AG09309 (cell line): ENCODE measurements at regions not wholly inside any gene's neighbourhood (a gene's known extent, or its start where the extent isn't known, plus 50 kb on each side); places are given as distances from the start of the nearest gene placed in this dataset.

Experiments
- DNase-seq: peaks from one replicate; pipeline ENCODE4 v3.0.0-alpha.2; 2010; ENCODE audit warnings: low read depth
- H3K4me3 ChIP-seq: 2 replicates; pipeline ENCODE4 v1.5.1; 2011; ENCODE audit warnings: mild to moderate bottlenecking, low read depth, low read length, moderate library complexity; ENCODE audit not compliant: control insufficient read depth
- TF ChIP-seq, protein P1 (sequence below): IDR thresholded peaks from 2 replicates; pipeline ENCODE4 v1.5.1; 2011; ENCODE audit warnings: mild to moderate bottlenecking, low read depth, low read length, inconsistent platforms; ENCODE audit not compliant: insufficient read depth, control insufficient read depth; ENCODE audit errors: missing control alignments

DNA sequence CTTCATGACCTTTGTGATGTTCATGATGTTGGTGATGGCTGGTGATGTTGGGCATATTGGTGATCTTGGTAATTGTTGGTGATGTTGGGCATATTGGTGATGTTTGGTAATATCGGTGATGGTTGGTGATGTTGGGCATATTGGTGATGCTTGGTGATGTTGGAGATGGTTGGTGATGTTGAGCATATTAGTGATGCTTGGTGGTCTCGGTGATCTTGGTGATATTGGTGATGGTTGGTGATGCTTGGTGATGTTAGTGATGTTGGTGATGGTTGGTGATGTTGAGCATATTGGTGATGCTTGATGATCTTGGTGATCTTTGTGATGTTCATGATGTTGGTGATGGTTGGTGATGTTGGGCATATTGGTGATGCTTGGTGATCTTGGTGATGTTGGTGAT is 73.8 kb downstream of the IRX2 start:
- no peak overlapping the region for H3K4me3 ChIP-seq
- TF ChIP-seq, protein P1, sequence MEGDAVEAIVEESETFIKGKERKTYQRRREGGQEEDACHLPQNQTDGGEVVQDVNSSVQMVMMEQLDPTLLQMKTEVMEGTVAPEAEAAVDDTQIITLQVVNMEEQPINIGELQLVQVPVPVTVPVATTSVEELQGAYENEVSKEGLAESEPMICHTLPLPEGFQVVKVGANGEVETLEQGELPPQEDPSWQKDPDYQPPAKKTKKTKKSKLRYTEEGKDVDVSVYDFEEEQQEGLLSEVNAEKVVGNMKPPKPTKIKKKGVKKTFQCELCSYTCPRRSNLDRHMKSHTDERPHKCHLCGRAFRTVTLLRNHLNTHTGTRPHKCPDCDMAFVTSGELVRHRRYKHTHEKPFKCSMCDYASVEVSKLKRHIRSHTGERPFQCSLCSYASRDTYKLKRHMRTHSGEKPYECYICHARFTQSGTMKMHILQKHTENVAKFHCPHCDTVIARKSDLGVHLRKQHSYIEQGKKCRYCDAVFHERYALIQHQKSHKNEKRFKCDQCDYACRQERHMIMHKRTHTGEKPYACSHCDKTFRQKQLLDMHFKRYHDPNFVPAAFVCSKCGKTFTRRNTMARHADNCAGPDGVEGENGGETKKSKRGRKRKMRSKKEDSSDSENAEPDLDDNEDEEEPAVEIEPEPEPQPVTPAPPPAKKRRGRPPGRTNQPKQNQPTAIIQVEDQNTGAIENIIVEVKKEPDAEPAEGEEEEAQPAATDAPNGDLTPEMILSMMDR, result no peak
- no peak for DNase-seq

- H3K4me3 ChIP-seq, result no peak overlapping the region
- DNase-seq, result no peak
- TF ChIP-seq, protein P1, result no peak
Measured at GRCh38 chr5:2675548-2675947, 75.9 kb downstream of the IRX2 start.

DNA sequence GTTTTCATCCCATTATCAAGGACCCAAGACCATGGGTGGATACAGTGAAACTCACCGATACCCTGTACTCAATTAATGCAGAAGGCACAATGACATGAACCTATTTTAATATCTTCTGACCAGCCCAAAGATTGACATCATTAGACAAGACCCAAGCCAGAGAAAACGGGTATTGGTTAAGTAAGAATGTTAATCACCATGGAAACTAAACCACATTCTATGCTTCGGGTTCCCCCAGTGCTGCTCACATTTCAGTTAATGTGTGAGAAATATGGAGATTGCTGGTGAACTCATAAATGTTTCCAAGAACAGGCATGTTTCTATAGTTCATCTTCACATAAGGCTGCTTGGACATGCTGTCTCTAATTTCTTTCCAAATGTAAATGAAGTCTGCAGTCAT is 77.0 kb downstream of the IRX2 start:
- DNase-seq, result no peak
- TF ChIP-seq, protein P1, result no peak
- no peak overlapping the region for H3K4me3 ChIP-seq

- no peak overlapping the region for H3K4me3 ChIP-seq
- TF ChIP-seq, protein P1, result no peak
- no peak for DNase-seq
Measured at GRCh38 chr5:2670940-2671339, 80.5 kb downstream of the IRX2 start.

DNA sequence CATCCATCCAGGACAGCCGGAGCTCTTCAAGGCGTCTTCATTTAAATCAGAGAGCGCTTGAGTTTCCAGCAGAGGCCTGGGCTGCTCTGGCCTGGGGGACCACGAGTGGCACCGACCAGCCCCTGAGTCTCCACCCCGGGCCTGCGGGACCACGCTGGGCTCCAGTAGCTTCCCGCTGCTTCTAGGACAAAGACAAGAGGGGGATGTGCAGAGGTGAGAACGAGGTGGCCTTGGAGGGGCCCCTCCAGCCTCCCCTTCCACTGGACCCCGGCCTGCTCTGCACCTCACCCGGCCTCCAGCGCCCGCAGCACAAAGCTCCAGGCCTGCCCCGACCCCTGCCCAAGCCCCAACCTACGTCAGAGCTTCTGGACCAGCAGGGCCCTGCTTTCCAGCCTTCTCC is 81.6 kb downstream of the IRX2 start:
- TF ChIP-seq, protein P1, result no peak
- no peak for DNase-seq
- H3K4me3 ChIP-seq, result no peak overlapping the region

DNA sequence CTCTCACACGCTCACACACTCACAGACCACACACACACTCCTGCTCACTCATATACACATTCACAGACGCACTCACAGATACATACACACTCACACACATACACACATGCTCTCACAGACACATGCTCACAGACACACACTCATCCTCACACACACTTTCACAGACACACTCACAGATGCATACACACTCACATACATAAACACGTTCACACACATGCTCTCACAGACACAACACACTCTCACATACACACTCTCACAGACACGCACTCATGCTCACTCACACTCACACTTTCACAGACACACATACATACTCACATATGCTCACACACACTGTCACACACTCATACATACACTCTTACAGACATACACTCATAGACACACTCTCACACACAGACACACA is 82.2 kb downstream of the IRX2 start:
- TF ChIP-seq, protein P1, result no peak
- no peak overlapping the region for H3K4me3 ChIP-seq
- no peak for DNase-seq

DNA sequence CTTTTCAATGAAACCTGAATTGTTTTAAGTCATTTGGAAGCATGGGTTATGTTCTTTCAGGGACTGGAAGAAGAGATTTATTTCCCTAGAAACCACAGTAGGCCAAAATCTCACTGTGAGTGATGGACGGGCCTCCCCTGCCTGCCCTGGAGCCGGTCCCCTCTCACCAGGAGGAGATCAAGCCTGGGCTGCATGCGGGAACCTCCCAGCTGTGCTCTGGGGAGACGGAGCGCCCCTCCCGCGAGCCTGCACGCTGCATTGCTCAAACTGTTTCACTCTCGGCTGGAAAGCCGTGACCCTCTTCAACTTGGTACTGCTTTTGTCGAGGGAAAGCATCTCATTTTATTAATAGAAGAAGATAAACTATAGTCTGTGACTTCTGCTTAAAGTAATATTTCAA is 85.4 kb downstream of the IRX2 start:
- no peak overlapping the region for H3K4me3 ChIP-seq
- TF ChIP-seq, protein P1, result no peak
- no peak for DNase-seq
